Stimulated activated CD8-positive, alpha-beta memory T cell treated with anti-CD3 and anti-CD28 coated beads, Interleukin-7, amount 100 ng/mL, for 4 hours (primary cell): ENCODE measurements at regions not wholly inside any gene's neighbourhood (a gene's known extent, or its start where the extent isn't known, plus 50 kb on each side); places are given as distances from the start of the nearest gene placed in this dataset.
"Not testable (repeated sequence)": the region's sequence is repeated elsewhere in the genome, so short reads cannot be mapped to it uniquely, and the experiment has no call there.

Experiments
- DNase-seq, 2 donors: peaks; one replicate each; pipeline ENCODE4 v3.0.0-alpha.2; 2020; ENCODE audit warnings: low read depth in 2 of 2

GRCh38 chr4:145295547-145295946, 115.2 kb upstream of the OTUD4 start:
- DNase-seq: no peak

- no peak for DNase-seq
Measured at GRCh38 chr4:145295122-145295521, 114.7 kb upstream of the OTUD4 start.

GRCh38 chr4:145293658-145294057, 113.3 kb upstream of the OTUD4 start:
- DNase-seq: no peak

- no peak for DNase-seq
Measured at GRCh38 chr4:145290955-145291354, 110.6 kb upstream of the OTUD4 start.

GRCh38 chr4:145289403-145290076, 109.2 kb upstream of the OTUD4 start:
- DNase-seq: no peak

GRCh38 chr4:145287351-145287750, 107.0 kb upstream of the OTUD4 start:
- no peak for DNase-seq

- DNase-seq: no peak
Measured at GRCh38 chr4:145285928-145286327, 105.5 kb upstream of the OTUD4 start.

- DNase-seq: no peak
Measured at GRCh38 chr4:145283909-145284308, 103.5 kb upstream of the OTUD4 start.

GRCh38 chr4:145281951-145282350, 101.6 kb upstream of the OTUD4 start:
- no peak for DNase-seq

- DNase-seq: no peak
Measured at GRCh38 chr4:145281224-145281623, 100.8 kb upstream of the OTUD4 start.

GRCh38 chr4:145280541-145280940, 100.2 kb upstream of the OTUD4 start:
- no peak for DNase-seq

GRCh38 chr4:145279122-145279960, 99.0 kb upstream of the OTUD4 start:
- no peak for DNase-seq

- no peak for DNase-seq
Measured at GRCh38 chr4:145278341-145279121, 98.1 kb upstream of the OTUD4 start.

GRCh38 chr4:145277011-145277410, 96.6 kb upstream of the OTUD4 start:
- no peak for DNase-seq

GRCh38 chr4:145276050-145276449, 95.7 kb upstream of the OTUD4 start:
- DNase-seq: no peak

- DNase-seq: no peak
Measured at GRCh38 chr4:145271194-145271593, 90.8 kb upstream of the OTUD4 start.

- DNase-seq: no peak
Measured at GRCh38 chr4:145266881-145267280, 86.5 kb upstream of the OTUD4 start.

- DNase-seq: no peak
Measured at GRCh38 chr4:145260091-145260490, 79.7 kb upstream of the OTUD4 start.

- DNase-seq: not testable (repeated sequence)
Measured at GRCh38 chr4:145255311-145255710, 74.9 kb upstream of the OTUD4 start.

GRCh38 chr4:145252190-145252589, 71.8 kb upstream of the OTUD4 start:
- DNase-seq: no peak

- DNase-seq: no peak
Measured at GRCh38 chr4:145251391-145251790, 71.0 kb upstream of the OTUD4 start.

GRCh38 chr4:145248971-145249370, 68.6 kb upstream of the OTUD4 start:
- DNase-seq: no peak
